HG02938 (cell line): ENCODE measurements at regions not wholly inside any gene's neighbourhood (a gene's known extent, or its start where the extent isn't known, plus 50 kb on each side); places are given as distances from the start of the nearest gene placed in this dataset.

Source experiments
- ATAC-seq: cut with Tn5 transposase; IDR thresholded peaks from one replicate; pipeline ENCODE4 v1.9.1; 2021; ENCODE audit warnings: mild to moderate bottlenecking, moderate library complexity; ENCODE audit not compliant: unreplicated experiment

DNA sequence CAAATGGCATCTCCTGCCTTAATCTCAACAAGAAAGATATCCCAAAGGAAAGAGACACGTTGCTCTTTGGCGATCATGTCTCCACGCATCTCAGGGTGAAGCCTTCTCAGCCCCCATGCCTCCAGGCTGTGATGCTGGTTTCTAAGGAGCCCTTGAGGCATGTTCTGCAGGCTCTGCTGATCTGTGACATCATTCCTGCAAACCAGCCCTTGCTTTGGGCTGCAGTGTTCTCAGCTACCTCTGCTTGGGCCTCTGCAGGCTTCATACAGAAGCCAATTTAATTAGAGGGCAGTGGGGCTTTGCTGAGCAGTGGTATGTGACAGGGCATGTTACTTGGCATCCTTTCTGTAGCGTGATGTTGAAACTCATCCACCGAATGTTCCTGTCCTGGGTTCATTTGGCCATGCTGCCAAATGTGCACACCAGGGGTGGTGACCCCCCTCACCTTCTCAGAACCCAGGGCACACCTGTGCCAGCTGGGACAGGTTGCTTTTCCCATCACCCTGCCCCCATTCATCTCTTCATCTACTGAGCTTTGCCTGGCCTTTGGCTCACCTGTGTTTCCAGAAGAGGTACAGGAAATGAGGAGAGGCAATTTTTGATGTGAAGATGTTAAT is 230.9 kb downstream of the TEX29 start:
- no peak for ATAC-seq

DNA sequence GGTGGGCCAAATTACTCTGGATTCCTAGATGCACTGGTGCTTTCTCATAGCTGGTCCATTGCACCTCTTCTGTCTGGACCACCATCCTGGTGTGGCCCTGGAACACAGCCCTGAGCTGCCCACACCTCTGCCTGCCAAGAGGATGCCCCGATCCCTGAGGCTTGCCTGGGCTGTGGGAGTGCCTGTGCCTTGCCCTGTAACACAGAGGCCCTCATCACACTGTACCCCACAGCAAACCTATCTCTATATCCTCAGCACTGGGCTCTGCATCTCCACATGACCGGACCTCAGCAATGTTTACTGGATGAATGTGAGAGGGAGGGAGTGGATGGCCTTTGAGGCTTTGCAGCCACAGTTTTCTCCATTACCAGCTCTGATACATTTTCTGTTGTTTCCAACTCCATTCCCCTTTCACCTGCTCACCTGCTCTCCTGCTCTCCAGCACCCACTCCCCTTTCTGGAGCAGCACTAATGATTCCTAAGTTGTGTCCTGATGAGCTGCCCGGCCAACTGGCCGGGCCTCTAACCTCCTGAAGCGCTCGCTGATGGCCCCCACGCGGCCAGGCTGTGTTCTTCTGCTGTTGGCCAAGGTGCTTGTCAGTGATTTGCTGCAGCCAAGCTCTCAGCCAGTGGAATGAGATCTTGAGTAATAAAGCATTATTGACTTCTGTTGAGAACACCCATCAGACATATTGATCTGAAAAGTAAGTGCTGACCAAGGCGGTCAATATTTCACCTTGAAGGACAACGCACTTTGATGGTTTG is 232.6 kb downstream of the TEX29 start:
- ATAC-seq: no peak

DNA sequence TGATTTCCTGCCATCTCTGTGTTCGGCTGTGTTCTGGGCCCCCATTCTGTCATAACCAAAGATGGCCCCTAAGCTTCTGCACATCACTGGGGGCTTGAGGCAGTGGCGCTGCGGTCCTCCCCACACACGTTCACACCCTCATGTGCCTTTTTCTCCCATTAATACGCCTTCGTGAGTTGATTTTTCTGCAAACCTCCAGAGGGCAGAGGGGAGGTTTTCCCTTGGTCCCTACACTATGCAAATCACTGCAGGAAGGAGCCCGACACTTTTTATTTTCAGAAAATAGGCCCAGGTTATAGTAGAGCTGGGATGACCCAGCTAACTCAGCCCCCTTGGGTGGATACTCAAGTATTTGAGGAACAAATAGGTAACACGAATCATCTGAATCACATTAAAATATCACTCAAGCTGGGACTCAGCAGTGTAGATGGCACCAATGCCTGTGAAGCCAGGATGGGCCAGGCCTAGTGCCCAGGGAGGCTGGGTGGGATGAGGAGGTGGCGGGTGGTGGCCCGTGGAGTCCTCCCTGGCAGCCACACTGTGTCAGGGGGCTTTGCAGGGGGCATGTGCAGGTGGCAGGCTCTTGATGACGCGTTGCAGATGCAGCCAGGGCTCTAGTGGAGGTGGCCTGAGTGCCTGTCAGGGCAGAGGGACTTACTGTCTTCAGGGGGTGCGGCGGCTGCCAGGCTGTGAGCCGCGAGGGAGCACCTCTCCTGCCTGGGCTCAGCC is 234.3 kb downstream of the TEX29 start:
- ATAC-seq: no peak

- no peak for ATAC-seq
Measured at GRCh38 chr13:111555268-111555808, 234.9 kb downstream of the TEX29 start.

DNA sequence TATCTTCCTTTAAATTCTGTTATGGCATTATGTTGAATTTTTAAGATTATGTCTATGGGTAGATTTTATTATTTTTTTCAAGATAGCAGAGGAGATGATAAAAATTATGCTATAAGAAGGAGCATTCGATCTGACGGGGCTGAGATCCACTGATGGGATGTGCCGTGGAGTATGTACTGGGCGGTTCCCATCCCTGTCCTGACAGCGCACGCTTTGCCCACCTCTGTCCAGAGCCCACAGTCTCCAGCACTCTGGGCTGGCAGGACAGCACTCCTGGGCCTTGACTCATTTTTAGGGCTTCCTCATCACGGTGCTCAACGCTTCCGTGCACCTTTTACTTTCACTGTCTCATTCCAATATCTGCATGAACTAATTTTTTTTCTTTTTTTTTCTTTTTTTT is 235.5 kb downstream of the TEX29 start:
- no peak for ATAC-seq

DNA sequence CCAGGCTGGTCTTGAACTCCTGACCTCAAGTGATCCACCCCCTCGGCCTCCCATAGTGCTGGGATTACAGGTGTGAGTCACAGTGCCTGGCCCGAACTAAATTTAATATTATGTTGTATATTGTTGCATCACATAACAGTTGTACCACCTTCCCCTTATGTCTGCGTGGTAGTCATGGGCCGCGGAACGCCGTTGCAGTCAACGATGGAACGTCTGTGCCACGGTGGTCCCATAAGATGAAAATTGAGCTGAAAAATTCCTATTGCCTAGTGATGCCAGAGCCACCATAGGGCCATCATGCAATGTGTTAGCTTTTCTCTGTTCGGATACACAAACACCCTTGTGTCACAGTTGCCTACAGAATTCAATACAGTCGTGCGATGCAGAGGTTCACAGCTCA is 236.1 kb downstream of the TEX29 start:
- no peak for ATAC-seq

GRCh38 chr13:111557921-111558699 is 237.7 kb downstream of the TEX29 start:
- no peak for ATAC-seq

- no peak for ATAC-seq
Measured at GRCh38 chr13:111558700-111559088, 238.3 kb downstream of the TEX29 start.

GRCh38 chr13:111559612-111560403 is 239.4 kb downstream of the TEX29 start:
- ATAC-seq: no peak

DNA sequence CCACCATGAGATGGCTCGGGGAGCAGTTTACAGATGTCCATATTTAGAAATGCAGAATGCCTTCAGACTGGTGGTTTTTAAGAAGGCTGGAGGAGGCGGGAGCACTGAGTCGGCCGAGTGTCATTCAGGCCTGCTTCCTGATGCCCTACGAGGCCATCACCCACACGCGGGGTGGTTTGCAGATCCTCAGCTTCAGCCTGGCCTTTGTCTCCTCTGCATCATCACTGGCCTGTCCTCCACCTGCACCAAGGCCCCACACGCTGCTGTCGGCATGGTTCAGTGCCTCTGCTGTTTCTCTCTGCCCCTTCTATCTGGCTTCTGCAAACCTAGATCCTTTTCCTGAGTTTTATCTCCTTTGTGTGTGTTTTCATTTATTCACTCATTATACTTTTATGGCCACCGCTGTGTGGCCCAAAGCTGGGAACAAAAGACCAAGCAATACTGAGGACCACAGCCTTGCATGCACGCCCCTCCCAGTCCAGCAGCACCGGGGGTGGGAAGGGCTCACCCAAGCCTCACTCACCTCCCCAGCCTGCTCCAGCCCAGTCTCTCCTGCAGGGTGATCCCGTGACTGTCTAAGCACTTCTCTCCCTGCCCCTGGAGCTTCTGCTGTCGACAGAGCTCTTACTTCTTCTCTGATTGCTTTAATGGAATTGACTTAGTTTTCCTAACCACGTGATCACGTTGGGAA is 240.8 kb downstream of the TEX29 start:
- ATAC-seq: no peak

DNA sequence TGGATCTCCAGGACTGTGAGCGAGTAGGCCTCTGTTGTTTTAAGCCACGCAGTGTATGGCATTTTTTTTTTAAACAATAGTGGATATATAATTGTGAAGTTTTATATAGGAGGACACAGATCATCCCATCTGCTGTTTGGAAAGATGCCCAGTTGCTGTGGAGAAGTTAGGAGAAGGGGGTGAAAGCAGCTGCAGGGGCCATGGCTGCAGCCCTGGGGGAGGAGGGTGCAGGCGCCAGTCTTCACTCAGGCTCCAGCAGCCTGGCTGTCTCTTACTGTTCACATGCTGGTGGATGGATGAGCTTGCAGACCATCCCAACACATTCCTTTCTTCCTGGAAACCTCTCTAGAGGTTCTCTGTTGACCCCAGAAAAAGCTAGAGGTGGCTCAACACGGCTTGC is 242.3 kb downstream of the TEX29 start:
- no peak for ATAC-seq

DNA sequence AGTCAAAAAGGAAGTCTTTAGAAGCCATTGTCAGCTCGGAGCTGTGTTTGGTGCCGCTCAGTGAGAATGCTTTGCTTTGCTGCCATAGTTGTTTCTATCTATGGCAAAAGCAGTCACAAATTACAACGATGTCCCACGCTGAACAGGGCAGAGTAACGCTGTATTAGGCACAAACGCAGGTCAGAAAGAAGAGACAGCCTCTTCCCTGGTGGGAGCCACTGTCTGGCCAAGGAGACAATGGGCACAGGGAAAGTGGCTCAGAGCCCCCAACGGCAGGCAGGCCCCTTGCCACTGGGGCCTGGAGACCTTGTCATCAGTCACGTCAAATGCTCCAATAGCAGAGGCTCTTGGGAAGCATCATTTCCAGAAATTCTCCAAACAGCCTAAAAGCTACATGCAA is 244.2 kb downstream of the TEX29 start:
- no peak for ATAC-seq

GRCh38 chr13:111565400-111565799 is 245.0 kb downstream of the TEX29 start:
- no peak for ATAC-seq

- ATAC-seq: no peak
Measured at GRCh38 chr13:111566567-111566966, 246.1 kb downstream of the TEX29 start.

DNA sequence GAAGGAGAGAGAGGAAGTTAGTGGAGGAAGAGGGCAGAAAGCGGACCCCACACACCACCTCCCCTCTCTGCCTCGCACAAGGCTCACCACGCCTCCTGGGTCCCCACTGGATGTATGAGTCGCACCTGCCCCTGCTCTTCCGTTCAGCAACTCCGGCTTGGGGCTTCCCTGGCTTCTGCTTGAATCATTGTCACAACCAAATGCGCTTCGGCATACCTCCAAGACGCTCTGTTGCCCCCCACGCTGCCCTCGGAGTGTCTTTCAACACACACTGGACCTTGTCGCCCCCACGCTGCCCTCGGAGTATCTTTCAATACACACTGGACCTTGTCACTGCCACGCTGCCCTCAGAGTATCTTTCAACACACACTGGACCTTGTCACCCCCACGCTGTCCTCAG is 247.2 kb downstream of the TEX29 start:
- no peak for ATAC-seq

- no peak for ATAC-seq
Measured at GRCh38 chr13:111568290-111568689, 247.8 kb downstream of the TEX29 start.

DNA sequence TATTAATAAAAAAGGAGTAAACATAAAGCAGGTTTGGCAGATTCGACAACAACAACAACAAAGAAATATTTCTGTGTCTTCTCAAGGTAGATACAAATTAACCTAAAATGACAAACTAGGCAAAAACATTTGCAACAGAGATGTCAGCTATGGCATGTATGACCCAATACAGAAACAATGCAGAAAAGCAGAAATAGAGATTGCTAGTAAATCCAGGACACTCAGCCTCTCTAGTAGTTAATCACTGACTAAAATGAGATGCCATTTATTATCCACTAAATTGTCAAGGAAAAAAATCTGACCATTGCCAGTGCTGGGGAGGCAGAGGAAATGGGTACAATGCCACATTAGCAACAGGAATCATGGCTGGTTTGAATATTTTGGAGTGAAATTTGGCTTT is 250.5 kb downstream of the TEX29 start:
- no peak for ATAC-seq

- no peak for ATAC-seq
Measured at GRCh38 chr13:111572956-111573761, 252.7 kb downstream of the TEX29 start.

- no peak for ATAC-seq
Measured at GRCh38 chr13:111573801-111574200, 253.4 kb downstream of the TEX29 start.
